ENCODE measurements at regions not wholly inside any gene's neighbourhood (a gene's known extent, or its start where the extent isn't known, plus 50 kb on each side); places are given as distances from the start of the nearest gene placed in this dataset.

DNA sequence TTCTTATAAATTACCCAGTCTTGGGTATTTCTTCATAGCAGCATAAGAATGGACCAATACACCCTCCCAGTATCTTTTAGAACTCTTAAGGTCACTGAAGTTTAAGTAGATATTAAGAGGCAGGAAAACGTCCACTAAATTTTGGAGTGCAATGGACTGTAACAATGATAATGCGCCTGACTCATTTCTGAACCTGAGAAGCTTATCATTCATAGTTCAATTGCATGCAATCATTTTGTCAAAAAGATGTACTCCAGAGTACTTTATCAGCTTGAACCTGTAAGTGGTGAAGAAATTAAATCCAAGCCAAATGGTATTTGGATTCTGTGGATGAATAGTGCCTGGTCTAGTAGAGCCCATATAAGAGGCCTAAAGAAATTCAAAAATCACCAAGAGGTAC, 196.5 kb upstream of the CDH9 start:
- TF ChIP-seq, protein P1, sequence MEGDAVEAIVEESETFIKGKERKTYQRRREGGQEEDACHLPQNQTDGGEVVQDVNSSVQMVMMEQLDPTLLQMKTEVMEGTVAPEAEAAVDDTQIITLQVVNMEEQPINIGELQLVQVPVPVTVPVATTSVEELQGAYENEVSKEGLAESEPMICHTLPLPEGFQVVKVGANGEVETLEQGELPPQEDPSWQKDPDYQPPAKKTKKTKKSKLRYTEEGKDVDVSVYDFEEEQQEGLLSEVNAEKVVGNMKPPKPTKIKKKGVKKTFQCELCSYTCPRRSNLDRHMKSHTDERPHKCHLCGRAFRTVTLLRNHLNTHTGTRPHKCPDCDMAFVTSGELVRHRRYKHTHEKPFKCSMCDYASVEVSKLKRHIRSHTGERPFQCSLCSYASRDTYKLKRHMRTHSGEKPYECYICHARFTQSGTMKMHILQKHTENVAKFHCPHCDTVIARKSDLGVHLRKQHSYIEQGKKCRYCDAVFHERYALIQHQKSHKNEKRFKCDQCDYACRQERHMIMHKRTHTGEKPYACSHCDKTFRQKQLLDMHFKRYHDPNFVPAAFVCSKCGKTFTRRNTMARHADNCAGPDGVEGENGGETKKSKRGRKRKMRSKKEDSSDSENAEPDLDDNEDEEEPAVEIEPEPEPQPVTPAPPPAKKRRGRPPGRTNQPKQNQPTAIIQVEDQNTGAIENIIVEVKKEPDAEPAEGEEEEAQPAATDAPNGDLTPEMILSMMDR (conservative IDR thresholded peaks at IDR 0.05; ENCODE audit: low read length), result no peak
- TF ChIP-seq EZH2phosphoT487 (IDR thresholded peaks at IDR 0.05; ENCODE audit: borderline replicate concordance, low read depth, low read length), result no peak

Measured in OCI-LY7 (cell line).